SK-N-SH (cell line): ENCODE measurements at regions not wholly inside any gene's neighbourhood (a gene's known extent, or its start where the extent isn't known, plus 50 kb on each side); places are given as distances from the start of the nearest gene placed in this dataset.

ENCODE experiments used
- EP300 ChIP-seq, 2 experiments: IDR thresholded peaks; 2 replicates each; pipeline versions ENCODE4 v1.4.0 to v1.6.1; 2012; ENCODE audit warnings: borderline replicate concordance in 1 of 2, low read depth in 1 of 2, low read length in 1 of 2
- EZH2phosphoT487 ChIP-seq: fragments of 200-600 bp; sonication (generic); IDR thresholded peaks from 2 replicates; pipeline ENCODE4 v1.6.1; 2017; ENCODE audit warnings: low read depth, mixed run types, mild to moderate bottlenecking, antibody characterized with exemption, moderate library complexity, borderline replicate concordance
- GATA2 ChIP-seq: sonication (generic); formaldehyde crosslinking; IDR thresholded peaks from 2 replicates; pipeline ENCODE4 v1.5.0; 2020; ENCODE audit warnings: mild to moderate bottlenecking, missing genetic modification reagents
- MXI1 ChIP-seq: IDR thresholded peaks from 2 replicates; pipeline ENCODE4 v1.6.1; 2012; ENCODE audit warnings: mild to moderate bottlenecking, low read depth, low read length, improper control_type of control experiment
- POLR2AphosphoS5 ChIP-seq: IDR thresholded peaks from 2 replicates; pipeline ENCODE4 v1.6.1; 2012; ENCODE audit warnings: low read depth, low read length
- SIN3A ChIP-seq: IDR thresholded peaks from 2 replicates; pipeline ENCODE4 v1.6.1; 2012; ENCODE audit warnings: low read depth, mild to moderate bottlenecking, low read length, moderate library complexity, borderline replicate concordance
- SMC3 ChIP-seq: IDR thresholded peaks from 2 replicates; pipeline ENCODE4 v1.6.1; 2012; ENCODE audit warnings: low read depth, low read length, improper control_type of control experiment
- TF ChIP-seq, protein P1 (sequence below): IDR thresholded peaks from 2 replicates; pipeline ENCODE4 v1.4.0; 2012; ENCODE audit warnings: low read depth
- TF ChIP-seq, protein P2 (sequence below): fragments of 200-600 bp; sonication (generic); IDR thresholded peaks from 2 replicates; pipeline ENCODE4 v1.6.1; 2017; ENCODE audit warnings: antibody characterized with exemption, mild to moderate bottlenecking, moderate library complexity
- TF ChIP-seq, protein P3 (sequence below): IDR thresholded peaks from 2 replicates; pipeline ENCODE4 v1.4.0; 2012; ENCODE audit warnings: low read depth, borderline replicate concordance
- TF ChIP-seq, protein P4 (sequence below): fragments of 150-350 bp; IDR thresholded peaks from 2 replicates; pipeline ENCODE4 v1.6.1; 2016; ENCODE audit warnings: mild to moderate bottlenecking, low read depth, low read length

DNA sequence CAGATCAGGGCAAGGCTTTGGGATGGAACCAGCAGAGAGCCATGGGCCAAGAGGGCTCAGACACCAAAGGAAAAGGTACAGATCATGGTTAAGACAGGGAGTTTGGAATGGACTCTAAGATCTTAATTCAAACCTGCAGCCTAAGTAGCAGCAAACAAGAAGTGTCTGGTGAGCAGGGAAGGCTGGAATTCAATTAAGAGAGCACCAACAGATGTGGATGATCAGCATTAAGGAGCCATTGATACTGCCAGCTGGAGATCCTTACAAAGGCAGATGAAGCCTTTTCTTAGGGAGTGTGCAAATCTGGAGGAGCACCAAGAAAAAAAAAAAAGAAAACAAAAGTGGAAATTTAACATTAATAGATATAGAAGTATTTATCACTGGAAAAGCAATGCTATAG lies 516.8 kb downstream of the RASEF start:
- TF ChIP-seq, protein P1, sequence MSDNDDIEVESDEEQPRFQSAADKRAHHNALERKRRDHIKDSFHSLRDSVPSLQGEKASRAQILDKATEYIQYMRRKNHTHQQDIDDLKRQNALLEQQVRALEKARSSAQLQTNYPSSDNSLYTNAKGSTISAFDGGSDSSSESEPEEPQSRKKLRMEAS: no peak
- TF ChIP-seq EZH2phosphoT487: no peak
- no peak for TF ChIP-seq EP300 (IDR thresholded peaks at IDR 0.05; ENCODE audit: borderline replicate concordance in 1 of 2, low read depth in 1 of 2, low read length in 1 of 2)
- TF ChIP-seq, protein P2, sequence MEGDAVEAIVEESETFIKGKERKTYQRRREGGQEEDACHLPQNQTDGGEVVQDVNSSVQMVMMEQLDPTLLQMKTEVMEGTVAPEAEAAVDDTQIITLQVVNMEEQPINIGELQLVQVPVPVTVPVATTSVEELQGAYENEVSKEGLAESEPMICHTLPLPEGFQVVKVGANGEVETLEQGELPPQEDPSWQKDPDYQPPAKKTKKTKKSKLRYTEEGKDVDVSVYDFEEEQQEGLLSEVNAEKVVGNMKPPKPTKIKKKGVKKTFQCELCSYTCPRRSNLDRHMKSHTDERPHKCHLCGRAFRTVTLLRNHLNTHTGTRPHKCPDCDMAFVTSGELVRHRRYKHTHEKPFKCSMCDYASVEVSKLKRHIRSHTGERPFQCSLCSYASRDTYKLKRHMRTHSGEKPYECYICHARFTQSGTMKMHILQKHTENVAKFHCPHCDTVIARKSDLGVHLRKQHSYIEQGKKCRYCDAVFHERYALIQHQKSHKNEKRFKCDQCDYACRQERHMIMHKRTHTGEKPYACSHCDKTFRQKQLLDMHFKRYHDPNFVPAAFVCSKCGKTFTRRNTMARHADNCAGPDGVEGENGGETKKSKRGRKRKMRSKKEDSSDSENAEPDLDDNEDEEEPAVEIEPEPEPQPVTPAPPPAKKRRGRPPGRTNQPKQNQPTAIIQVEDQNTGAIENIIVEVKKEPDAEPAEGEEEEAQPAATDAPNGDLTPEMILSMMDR: no peak
- TF ChIP-seq, protein P3, sequence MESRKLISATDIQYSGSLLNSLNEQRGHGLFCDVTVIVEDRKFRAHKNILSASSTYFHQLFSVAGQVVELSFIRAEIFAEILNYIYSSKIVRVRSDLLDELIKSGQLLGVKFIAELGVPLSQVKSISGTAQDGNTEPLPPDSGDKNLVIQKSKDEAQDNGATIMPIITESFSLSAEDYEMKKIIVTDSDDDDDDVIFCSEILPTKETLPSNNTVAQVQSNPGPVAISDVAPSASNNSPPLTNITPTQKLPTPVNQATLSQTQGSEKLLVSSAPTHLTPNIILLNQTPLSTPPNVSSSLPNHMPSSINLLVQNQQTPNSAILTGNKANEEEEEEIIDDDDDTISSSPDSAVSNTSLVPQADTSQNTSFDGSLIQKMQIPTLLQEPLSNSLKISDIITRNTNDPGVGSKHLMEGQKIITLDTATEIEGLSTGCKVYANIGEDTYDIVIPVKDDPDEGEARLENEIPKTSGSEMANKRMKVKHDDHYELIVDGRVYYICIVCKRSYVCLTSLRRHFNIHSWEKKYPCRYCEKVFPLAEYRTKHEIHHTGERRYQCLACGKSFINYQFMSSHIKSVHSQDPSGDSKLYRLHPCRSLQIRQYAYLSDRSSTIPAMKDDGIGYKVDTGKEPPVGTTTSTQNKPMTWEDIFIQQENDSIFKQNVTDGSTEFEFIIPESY: no peak
- TF ChIP-seq GATA2 (CRISPR knock-in tag): no peak
- no peak for TF ChIP-seq POLR2AphosphoS5
- no peak for TF ChIP-seq SMC3
- no peak for TF ChIP-seq SIN3A
- TF ChIP-seq, protein P4, sequence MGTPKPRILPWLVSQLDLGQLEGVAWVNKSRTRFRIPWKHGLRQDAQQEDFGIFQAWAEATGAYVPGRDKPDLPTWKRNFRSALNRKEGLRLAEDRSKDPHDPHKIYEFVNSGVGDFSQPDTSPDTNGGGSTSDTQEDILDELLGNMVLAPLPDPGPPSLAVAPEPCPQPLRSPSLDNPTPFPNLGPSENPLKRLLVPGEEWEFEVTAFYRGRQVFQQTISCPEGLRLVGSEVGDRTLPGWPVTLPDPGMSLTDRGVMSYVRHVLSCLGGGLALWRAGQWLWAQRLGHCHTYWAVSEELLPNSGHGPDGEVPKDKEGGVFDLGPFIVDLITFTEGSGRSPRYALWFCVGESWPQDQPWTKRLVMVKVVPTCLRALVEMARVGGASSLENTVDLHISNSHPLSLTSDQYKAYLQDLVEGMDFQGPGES: no peak
- TF ChIP-seq MXI1: no peak
